Skin epidermis (tissue), 12 donors: ENCODE measurements at regions not wholly inside any gene's neighbourhood (a gene's known extent, or its start where the extent isn't known, plus 50 kb on each side); places are given as distances from the start of the nearest gene placed in this dataset.
"Not testable (repeated sequence)": the region's sequence is repeated elsewhere in the genome, so short reads cannot be mapped to it uniquely, and the experiment has no call there.

Source experiments
- H3K27ac ChIP-seq, 21 experiments: fragments of 200-600 bp; sonication (generic) in 11 of 21; one replicate each; pipeline ENCODE4 v1.5.0; 2020; ENCODE audit warnings: mild to moderate bottlenecking in 3 of 21, inconsistent platforms in 2 of 21, moderate library complexity in 2 of 21
- H3K4me3 ChIP-seq, 7 experiments: fragments of 200-600 bp; sonication (generic) in 2 of 7; one replicate each; pipeline ENCODE4 v1.5.0; 2020; ENCODE audit warnings: inconsistent platforms in 2 of 7, mild to moderate bottlenecking in 2 of 7, moderate library complexity in 1 of 7

DNA sequence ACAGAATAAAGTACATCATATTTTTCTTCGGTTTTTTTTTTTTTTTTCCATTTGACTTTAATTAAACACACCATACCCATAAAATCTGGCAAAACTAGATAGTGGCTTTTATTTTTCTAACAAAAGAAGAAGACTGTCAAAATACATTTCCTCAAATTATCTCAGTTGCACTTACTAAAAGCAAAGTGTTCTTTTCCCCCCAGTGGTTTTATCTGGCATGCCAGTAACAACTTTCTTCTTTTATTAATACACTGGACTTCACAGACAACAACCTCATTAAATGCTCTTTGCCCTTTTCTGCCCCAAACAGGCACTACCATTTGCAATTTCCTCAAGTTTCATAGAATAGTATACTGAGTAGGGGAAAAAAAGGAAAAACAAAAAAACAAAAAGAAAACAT, 1792.3 kb downstream of the EFNA5 start:
- Histone ChIP-seq H3K4me3 (no peak overlapping the region), H3K27ac (no peak overlapping the region)

DNA sequence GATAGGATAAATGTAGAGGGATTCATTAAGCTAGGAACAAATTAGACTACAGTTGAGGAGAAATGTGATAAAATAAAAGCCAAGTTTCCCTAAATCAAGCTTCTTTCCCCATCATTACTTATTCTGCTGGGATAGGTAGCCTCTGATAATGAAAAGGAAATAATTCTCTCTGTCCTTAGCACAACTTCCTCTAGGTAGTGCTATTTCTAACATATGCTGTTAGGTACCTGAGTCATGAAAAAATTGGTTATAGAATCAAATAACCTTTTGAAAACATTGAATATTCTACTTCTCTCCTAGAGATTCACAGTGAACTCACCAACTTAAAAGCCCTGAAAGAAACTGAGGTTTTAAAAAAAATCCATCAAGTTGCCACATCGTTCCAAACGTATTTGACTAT, 1793.1 kb downstream of the EFNA5 start:
- Histone ChIP-seq H3K27ac (no peak overlapping the region), H3K4me3 (no peak overlapping the region)

DNA sequence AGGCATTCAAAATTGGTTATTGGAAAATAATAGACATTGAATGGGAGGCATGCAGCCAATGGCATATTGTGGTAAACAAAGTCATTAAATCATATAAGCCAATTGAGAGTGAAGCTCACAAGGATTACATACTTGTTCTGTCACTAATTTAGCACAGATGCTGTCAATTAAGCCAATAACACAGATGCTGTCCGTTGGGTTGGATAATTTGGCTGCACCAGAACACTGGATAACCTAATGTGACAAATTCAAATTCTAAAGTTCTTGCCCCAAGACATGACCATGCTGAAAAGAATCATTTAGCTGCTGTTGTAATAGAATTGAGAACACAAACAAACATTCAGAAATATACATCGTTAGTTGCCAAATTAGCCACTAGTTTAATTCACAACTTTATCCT, 1796.4 kb downstream of the EFNA5 start:
- Histone ChIP-seq H3K27ac (no peak overlapping the region), H3K4me3 (no peak overlapping the region)

DNA sequence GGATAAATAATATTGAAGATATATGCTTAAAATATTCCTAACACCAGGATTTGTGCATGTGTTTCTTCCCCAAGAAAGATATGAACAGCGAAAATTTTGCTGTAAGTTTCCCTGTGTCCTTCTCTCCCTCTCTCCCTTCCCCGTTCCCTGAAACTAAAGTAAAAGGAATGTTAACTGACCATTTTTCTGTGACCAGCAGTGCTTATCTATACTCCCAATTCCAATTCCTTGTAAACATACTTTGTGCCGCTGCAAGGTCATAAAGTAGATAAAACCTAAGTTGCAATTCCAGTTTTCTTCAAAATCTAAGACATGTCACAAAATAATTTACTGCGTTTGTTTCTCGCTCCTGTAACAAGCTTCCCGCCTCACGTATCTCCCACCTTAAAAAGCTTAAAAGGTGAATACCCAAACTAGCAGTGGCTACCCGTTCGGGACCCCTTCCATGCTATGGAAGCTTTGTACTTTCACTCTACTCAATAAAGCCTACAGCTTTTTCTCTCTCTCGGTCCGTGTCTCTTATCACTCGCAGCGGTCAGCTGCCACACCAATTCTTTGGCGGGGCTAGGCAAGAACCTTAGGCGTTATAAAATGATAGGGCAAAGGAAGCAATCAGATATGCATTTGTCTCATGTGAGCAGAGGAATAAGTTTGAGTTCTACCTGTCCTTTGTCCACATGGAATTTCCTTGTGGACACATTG, 1798.0 kb downstream of the EFNA5 start:
- Histone ChIP-seq H3K4me3 (no peak overlapping the region), H3K27ac (no peak overlapping the region)

DNA sequence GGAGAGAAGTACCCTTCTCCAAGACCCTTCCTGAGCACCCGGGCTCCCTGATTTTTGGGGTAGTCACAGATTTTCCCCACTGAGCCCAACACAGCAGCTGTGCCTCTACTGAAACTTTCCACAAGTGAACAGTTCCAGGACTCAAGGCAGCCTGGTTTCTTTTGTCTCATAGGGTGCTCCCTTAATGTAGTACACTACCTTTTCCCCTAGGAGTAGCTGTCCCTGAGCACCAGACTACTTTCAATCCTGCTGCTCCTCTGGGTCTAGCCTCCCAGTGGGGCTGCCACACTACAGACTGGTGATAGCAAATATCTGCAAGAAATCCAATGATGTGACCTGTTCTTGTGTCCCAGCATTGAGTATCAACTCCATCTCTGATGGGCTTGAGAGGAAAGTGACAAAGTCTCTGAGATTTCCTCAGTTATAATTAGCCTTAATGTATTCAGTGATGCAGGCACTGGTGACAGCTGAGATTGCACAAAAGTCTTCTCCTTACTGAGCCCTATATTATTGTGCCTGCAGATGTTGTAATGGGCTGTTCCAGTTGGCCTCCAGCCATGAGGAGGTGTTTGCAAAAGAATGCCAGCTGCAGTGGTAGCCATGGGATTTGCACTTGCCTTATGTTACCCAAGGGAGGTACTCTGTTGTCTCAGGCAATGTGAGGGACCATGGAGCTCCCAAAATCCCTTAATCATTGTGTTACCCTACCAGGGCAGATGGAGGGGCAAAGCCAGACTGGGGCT, 1802.5 kb downstream of the EFNA5 start:
- H3K27ac ChIP-seq = no peak overlapping the region

DNA sequence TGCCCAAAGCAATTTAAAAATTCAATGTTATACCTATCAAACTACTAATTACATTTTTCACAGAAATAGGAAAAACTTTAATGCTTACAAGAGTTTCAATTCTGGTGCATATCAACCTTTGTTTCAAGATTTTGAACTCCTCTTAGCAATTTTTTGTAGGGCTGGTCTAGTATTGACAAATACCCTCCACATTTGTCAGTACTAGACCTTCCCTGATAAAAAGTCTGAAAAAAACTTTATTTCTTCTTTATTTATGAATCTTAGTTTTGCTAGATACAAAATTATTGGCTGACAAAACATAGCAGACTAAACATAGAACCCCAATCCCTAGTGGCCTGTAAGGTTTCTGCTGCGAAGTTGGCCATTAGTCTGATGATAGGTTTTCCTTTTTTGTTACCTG, 1804.9 kb downstream of the EFNA5 start:
- no peak overlapping the region for H3K27ac ChIP-seq
- no peak overlapping the region for H3K4me3 ChIP-seq

More for the DNA sequence above, 1802.5 kb downstream of the EFNA5 start:
- H3K4me3 ChIP-seq = no peak overlapping the region

DNA sequence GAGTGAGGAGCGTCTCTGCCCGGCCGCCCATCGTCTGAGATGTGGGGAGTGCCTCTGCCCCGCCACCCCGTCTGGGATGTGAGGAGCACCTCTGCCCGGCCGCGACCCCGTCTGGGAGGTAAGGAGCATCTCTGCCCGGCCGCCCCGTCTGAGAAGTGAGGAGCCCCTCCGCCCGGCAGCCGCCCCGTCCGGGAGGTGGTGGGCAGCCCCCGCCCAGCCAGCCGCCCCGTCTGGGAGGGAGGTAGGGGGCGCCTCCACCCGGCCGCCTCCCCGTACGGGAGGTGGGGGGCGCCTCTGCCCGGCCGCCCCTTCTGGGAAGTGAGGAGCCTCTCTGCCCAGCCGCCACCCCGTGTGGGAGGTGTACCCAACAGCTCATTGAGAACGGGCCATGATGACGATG, 1811.4 kb downstream of the EFNA5 start:
- H3K27ac ChIP-seq, H3K4me3 ChIP-seq: not testable (repeated sequence)

DNA sequence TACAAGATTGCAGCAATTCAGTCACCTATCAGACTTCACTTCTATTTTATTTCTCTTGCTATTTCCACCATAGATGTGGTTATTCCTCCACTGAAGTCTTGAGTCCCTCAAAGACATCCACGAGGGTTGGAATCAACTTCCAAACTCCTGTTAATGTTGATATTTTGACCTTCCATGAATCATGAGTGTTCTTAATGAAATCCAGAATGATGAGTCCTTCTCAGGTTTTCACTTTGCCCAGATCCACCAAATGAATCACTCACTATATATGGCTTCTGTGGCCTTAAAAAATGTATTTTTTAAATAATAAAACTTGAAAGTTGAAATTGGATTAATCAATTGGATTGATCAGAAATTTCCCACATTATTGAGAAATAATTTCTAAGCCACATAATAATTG, 1821.0 kb downstream of the EFNA5 start:
- no peak overlapping the region for H3K27ac ChIP-seq
- no peak overlapping the region for H3K4me3 ChIP-seq

DNA sequence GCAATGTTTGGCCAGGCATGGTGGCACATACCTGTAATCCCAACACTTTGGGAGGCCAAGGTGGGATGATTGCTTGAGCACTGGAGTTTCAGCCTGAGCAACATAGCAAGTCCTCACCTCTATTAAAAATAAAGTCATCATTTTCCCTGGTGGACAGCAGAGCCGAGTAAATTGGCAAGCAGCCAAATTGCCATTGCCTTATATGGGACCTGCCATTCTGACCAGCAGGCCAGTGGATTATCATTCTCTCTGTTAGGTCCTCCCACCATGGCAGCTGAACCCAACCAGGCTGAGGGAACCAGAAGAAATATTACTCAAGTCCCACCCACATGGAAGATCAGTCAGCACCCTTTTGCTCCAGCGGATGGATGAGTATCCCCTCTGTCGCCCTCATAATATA, 1829.9 kb downstream of the EFNA5 start:
- Histone ChIP-seq H3K4me3 (no peak overlapping the region), H3K27ac (no peak overlapping the region)

DNA sequence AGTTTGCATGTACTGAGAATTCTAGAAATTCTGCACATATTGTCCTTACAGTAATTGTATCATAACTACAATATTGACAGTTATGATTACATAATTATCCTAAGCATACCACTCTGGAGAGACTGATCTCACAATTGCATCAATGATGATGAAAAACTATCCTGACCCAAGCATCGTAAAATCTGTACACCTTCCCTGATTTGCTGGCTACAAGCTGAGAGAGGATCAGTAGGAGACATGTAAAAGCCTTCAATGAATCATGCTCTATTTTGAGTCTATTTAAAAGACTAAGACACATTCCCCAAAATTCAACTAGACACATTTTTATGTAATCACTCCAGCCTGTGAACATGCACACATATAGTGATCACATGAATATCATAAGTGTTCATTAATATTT, 1833.8 kb downstream of the EFNA5 start:
- Histone ChIP-seq H3K27ac (no peak overlapping the region), H3K4me3 (no peak overlapping the region)

DNA sequence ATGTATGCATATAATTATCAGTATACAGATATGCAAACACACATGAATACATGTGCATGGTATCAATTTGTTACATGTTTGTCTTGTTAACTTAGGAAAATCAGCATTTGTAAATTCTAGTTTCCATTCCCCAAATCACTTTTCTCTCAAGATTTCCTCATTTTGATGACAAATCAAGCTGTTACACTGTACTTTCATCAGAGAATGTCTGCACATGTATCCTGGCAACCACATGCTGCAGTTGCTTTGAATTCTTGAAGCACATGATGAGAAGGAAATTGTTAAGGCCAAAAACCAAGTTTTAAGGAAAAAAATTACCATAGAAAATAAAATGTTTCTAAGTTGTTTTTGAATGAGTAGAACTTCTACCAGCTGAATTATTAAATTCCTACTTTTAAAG, 1834.5 kb downstream of the EFNA5 start:
- Histone ChIP-seq H3K4me3 (no peak overlapping the region), H3K27ac (no peak overlapping the region)

DNA sequence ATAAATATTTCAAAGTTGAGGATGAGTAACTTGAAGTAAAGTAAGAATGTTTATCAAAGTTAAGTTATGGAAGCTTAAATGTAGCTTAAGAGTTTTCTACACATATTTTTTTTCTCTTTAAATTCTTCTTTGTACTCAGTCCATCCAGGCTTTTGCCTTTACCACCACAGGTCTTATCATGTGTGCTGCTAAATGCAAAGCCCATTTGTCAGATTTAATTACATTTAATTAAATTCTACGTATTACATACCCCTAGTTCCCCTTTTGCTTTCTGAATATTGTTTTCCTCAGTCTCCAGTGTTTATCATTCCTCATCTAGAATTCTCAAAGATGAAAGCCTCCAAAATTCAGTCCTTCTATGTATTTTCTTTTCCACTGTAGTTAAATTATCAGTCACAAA, 1841.9 kb downstream of the EFNA5 start:
- H3K27ac ChIP-seq = no peak overlapping the region
- H3K4me3 ChIP-seq = no peak overlapping the region

DNA sequence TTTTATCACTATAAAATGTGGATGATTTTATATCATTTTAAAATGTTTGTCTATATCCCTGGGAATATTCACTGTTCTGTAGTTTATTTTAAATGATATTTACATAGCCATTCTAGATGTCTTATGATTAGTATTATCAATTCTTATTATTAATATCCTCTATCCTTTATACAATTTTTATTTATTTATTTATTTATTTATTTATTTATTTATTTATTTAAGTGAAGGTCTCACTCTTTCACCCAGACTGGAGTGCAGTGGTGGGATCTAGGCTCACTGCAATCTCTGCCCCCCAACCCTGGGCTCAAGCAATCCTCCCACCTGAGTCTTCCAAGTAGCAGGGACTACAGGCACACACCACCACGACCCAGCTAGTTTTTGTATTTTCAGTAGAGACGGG, 1848.9 kb downstream of the EFNA5 start:
- no peak overlapping the region for H3K4me3 ChIP-seq
- no peak overlapping the region for H3K27ac ChIP-seq

DNA sequence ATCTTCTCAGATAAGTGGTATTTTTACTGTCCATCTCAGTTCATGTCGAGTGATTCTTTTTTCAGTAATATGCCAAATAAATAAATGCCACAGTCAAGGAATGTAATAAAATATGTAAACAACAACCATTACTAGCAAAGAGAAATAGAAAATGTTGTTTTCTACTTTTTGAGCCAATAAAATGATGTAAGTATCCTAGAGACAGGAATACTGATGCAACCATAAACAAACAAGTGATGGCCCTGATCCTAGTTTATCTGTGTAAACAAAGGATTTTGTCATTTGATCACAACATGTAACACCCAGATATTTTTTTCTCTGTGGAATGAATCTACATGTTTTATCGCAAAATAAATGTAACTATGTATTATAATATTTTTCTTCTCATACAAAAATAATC, 1852.8 kb downstream of the EFNA5 start:
- H3K27ac ChIP-seq = no peak overlapping the region
- no peak overlapping the region for H3K4me3 ChIP-seq

DNA sequence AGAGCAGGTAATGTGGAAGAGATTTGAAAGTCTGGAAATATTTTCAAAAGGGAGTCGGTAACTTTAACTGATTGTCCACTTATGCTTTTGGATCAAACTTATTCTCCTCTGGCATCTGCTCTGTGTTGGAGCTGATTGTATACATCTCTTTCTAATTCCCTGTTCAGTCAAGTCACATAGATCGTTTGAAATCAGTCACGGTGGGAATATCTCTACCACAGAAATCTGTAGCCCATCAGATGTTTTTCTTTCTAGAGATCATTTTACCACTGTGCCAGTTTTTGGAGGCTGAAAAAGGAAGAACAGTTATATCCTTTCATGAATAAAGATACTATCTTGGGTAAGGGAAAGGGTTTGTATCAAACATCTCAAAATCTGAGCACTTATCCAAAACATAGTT, 1853.3 kb downstream of the EFNA5 start:
- H3K27ac ChIP-seq = peak overlapping the region in 1 of 21 experiments; percentile 10
- H3K4me3 ChIP-seq = no peak overlapping the region

DNA sequence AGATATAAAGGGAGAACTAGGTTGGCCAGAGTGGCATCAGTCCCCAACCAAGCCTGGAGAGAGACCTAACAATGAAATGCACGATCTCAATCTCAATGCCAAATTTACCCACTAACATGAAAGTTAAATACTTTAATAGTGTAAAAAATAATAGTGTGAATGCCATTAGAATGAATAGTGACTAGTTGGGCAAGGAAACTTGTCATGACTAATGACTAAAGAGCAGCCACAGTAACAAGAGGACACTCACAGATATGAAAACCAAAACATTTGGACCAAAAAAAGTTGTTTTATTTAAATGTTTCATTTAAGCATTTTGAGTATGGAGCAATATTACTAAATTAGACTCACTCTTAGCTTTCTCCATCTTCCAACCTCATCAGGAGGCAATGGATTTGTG, 1853.8 kb downstream of the EFNA5 start:
- Histone ChIP-seq H3K27ac (peak overlapping the region in 1 of 21 experiments; percentile 10), H3K4me3 (no peak overlapping the region)

DNA sequence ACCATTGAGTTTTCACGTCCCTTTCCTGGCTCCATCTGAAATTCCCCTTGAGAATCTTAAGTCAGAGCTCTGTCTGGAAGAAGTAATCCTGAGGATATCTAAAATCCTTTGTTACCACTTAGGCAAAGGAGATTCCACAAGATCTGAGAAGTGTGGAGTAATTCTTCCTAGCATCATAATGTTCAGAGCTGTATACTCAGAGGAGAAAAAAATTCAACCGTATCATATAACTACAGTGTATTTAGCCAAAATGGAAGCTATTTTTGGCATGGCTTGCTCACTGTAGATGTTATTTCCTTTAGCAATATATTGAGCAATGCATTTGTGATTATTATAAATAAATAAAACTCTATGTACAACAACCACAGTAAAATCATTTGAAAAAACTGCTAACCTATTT, 1858.4 kb downstream of the EFNA5 start:
- H3K27ac ChIP-seq = no peak overlapping the region
- no peak overlapping the region for H3K4me3 ChIP-seq

DNA sequence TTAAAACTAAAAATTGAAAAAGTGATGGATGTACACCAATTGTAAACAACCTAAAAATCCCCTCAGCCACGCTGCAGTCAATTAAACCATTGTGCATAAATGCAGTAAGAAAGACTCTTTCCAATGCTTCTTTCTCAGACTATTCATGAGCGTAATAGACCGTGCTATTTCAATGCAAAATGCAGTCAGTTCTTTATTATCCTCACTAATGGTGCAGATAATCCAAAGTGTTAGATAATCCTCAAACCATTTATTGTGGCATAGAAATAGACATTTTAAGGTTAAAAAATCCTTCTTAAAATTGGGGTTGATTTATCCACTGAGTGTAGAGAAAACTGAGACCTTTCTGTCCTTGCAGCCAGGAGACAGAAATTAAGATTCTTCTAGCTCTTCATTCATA, 1862.8 kb downstream of the EFNA5 start:
- H3K27ac ChIP-seq = no peak overlapping the region
- H3K4me3 ChIP-seq = no peak overlapping the region

DNA sequence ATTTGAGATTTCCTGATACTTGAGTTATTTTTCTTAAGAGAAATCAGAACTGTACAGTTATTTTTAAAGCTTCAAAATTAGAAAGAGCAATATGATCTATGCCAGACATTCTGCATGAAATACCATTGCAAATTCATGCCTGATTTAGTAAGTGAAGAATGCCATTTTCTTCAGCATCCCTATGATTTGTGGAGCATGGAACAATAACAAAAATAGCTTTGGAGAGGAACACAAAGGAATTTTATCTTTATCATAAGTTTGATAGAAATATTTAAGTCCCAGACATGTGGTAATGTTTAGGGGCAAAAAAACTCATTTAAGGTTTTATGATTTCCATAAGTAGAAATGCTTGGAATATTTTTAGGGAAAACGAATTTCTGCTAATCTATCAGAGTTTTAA, 1863.4 kb downstream of the EFNA5 start:
- Histone ChIP-seq H3K27ac (no peak overlapping the region), H3K4me3 (no peak overlapping the region)

DNA sequence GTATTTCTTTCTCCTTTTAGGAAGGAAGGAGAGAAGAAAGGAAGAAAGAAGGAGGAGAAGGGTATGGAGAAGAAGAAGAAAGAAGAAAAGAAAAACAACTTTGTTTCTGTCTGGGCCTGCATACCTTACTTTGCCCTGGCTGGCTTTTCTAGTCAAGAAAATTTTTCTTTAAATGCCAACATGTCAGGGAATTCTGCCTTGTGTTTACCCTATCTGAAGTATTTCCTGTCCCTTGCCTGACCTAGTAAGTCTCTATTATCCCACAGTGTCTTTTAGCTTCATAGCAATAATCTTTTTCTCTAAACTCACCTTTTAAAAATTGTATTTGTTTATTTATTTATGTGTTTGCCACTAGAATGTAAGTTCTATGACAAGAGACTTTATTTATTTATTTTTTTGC, 1864.1 kb downstream of the EFNA5 start:
- H3K27ac ChIP-seq = no peak overlapping the region
- no peak overlapping the region for H3K4me3 ChIP-seq

DNA sequence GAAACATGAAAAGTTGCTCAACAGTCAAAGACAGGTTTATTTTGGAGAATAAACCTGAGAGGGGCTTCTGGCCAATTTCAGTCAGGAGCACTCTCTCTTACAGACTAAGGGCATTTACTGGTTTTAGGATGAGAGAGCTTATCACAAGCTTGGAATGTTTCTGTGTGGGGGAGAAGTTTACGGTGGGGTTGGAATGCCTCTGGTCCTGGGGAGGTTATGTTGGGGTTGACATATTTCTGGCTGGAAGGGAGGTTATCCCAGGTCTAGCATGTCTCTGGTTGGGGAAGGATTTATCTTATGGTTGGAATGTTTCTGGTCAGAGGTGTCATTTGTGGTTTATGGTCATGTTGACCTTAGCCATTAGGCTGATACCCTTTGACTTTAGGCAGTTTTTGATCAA, 1867.3 kb downstream of the EFNA5 start:
- Histone ChIP-seq H3K27ac (no peak overlapping the region), H3K4me3 (no peak overlapping the region)

DNA sequence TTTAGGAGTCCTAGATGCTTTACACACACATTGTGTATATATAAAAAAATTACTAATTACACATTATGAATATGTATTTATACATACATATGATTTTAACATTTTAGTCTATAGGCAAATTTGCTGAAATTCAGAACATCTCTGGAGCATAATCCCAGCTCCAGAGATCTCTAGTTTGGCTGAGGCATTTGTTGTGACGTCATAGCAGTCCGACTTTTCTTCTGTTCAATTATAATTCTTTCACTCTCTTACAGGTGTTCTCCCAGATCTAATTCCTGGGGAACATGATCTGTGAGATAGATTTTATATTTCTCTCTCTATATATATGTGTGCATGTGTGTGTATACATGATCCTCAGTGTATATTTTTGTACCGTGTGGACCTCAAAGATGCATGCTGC, 1876.2 kb downstream of the EFNA5 start:
- H3K27ac ChIP-seq = no peak overlapping the region
- no peak overlapping the region for H3K4me3 ChIP-seq
